ENCODE measurements at regions not wholly inside any gene's neighbourhood (a gene's known extent, or its start where the extent isn't known, plus 50 kb on each side); places are given as distances from the start of the nearest gene placed in this dataset.

- DNase-seq (ENCODE audit: low spot score): no peak
- no peak for ATAC-seq (ENCODE audit: low FRiP score)
- TF ChIP-seq, protein P1, sequence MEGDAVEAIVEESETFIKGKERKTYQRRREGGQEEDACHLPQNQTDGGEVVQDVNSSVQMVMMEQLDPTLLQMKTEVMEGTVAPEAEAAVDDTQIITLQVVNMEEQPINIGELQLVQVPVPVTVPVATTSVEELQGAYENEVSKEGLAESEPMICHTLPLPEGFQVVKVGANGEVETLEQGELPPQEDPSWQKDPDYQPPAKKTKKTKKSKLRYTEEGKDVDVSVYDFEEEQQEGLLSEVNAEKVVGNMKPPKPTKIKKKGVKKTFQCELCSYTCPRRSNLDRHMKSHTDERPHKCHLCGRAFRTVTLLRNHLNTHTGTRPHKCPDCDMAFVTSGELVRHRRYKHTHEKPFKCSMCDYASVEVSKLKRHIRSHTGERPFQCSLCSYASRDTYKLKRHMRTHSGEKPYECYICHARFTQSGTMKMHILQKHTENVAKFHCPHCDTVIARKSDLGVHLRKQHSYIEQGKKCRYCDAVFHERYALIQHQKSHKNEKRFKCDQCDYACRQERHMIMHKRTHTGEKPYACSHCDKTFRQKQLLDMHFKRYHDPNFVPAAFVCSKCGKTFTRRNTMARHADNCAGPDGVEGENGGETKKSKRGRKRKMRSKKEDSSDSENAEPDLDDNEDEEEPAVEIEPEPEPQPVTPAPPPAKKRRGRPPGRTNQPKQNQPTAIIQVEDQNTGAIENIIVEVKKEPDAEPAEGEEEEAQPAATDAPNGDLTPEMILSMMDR (IDR thresholded peaks at IDR 0.05): no peak
These were observed 101.8 kb upstream of the TBC1D5 start for GRCh38 chr3:17844236-17844635.

DNA sequence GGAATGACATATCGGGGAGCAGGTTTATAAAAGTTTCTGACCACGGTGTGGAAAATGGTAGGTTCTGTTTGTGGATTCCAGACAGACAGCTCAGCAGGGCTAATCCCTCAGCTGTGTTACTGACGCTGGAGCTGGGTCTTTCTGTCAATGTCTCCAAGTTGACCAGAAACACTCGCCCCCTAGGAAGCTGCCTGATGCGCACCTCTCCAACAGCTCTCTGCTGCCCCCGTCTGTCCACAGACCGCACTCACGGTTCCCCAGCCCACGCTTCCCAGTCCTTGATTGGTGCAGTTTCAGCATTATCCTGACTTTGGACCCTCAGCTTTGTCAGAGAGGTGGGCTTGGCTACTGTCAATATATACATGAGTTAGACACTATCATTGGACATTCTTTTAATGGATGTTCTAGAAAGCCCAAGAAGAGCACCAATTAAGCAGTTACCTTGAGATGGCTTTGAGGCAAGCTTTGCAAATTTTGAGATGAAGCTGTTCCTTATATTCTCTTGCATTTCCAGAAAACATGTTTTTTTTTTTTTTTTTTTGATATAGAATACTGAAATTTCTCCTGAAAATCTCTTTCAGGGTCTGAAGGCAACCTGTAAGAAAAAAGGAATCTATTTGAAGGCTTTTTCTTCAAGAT lies 98.9 kb upstream of the TBC1D5 start:
- ATAC-seq (ENCODE audit: low FRiP score): no peak
- peak; percentile 64 for DNase-seq (ENCODE audit: low spot score)
- TF ChIP-seq, protein P1 (IDR thresholded peaks at IDR 0.05): peak in 2 of 3 donors; percentile 35 to 78

DNA sequence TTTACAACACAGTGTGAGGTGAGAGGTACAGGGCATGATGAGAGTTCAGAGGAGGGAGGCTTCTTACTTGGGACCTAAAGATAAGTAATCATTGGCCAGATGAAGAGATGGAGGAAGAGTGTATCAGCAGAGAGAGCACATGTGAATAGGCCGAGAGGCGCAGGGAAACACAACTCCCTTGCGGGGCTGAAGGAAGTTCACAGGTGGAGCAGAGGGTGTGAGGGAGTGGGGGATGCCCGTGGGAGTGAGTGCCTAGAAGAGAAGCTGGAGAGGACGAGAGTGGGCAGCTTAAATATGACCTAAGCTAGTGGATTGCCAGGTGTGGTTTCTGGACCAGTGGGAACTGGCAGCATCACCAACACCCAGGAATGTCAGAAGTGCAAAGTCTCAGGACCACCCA lies 98.2 kb upstream of the TBC1D5 start:
- DNase-seq (ENCODE audit: low spot score): no peak
- TF ChIP-seq, protein P1 (IDR thresholded peaks at IDR 0.05): no peak
- ATAC-seq (ENCODE audit: low FRiP score): no peak

DNA sequence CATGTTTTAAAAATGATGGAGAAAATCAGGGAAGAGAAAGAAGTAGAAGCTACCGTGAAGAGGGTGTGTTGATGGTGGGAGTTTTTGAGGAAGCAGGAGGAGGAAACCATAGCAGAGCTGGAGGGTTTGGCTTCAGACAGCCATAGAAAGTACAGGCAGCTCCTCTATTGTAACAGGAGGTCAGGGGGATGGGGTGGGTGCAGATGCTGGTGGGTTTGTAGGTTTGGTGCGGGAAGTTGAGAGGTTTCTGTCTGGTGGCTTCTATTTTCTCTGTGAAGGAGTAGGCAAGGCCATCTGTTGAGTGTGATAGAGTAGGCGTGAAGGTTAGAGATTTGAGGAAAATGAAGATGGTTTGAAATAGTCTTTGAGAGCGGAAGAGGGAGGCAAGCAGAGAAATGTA lies 97.7 kb upstream of the TBC1D5 start:
- no peak for DNase-seq (ENCODE audit: low spot score)
- TF ChIP-seq, protein P1 (IDR thresholded peaks at IDR 0.05): no peak
- no peak for ATAC-seq (ENCODE audit: low FRiP score)

DNA sequence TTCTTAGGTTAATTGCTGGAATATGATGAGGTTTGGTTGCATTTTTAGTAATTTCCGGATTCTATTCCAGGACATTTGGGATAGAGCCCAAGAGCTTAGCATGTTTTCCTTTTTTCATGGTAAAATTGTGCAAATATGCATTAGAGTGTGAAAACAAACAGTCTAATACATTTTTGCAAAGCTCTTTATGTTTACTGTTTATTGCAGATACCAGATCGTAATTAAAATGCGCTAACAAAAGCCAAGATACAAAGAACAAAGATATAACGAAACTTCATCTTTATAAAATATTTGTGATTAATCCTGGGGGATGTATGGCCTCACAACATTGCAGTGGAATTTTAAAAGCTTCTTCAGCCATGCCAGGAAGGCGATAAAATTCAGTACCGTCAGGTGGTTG lies 94.5 kb upstream of the TBC1D5 start:
- DNase-seq (ENCODE audit: low spot score): no peak
- TF ChIP-seq, protein P1 (IDR thresholded peaks at IDR 0.05): no peak
- no peak for ATAC-seq (ENCODE audit: low FRiP score)

- TF ChIP-seq, protein P1 (IDR thresholded peaks at IDR 0.05): no peak
- no peak for DNase-seq (ENCODE audit: low spot score)
- no peak for ATAC-seq (ENCODE audit: low FRiP score)
These were observed 93.7 kb upstream of the TBC1D5 start for GRCh38 chr3:17836092-17836491.

- no peak for DNase-seq (ENCODE audit: low spot score)
- TF ChIP-seq, protein P1 (IDR thresholded peaks at IDR 0.05): no peak
- ATAC-seq (ENCODE audit: low FRiP score): no peak
These were observed 91.5 kb upstream of the TBC1D5 start for GRCh38 chr3:17833786-17834559.
